Adrenal gland (tissue), 5 donors: ENCODE measurements at regions not wholly inside any gene's neighbourhood (a gene's known extent, or its start where the extent isn't known, plus 50 kb on each side); places are given as distances from the start of the nearest gene placed in this dataset.

Experiments used
- CTCF ChIP-seq, 6 experiments: fragments of 450-650 bp in 4 of 6; fragments of 200-600 bp in 2 of 6; sonication (generic) in 1 of 6; IDR thresholded peaks; 1 replicate in 5 of 6; 2 replicates in 1 of 6; pipeline versions ENCODE4 v1.5.1 to v1.8.0; 2016 to 2021; ENCODE audit warnings: antibody characterized with exemption in 6 of 6, mild to moderate bottlenecking in 2 of 6, moderate library complexity in 1 of 6
- POLR2A ChIP-seq, 2 donors: fragments of 450-650 bp; IDR thresholded peaks; one replicate each; pipeline ENCODE4 v1.6.1; 2017; ENCODE audit warnings: antibody characterized with exemption in 2 of 2, mild to moderate bottlenecking in 2 of 2, moderate library complexity in 1 of 2
- donor health status: DM: no; HTN: no; CAD: no.

- no peak for TF ChIP-seq CTCF (IDR thresholded peaks at IDR 0.05)
- no peak for TF ChIP-seq POLR2A (IDR thresholded peaks at IDR 0.05)
Observed at GRCh38 chr6:90885611-90886056, 298.8 kb upstream of the MAP3K7 start.
